KMS-11 (cell line): ENCODE measurements at regions not wholly inside any gene's neighbourhood (a gene's known extent, or its start where the extent isn't known, plus 50 kb on each side); places are given as distances from the start of the nearest gene placed in this dataset.

Experiments
- H2AFZ ChIP-seq: fragments of 200-600 bp; sonication (generic); 2 replicates; pipeline ENCODE4 v1.6.1; 2016; ENCODE audit warnings: antibody characterized with exemption, mixed run types, low read depth
- H3K27ac ChIP-seq: fragments of 200-600 bp; sonication (generic); 2 replicates; pipeline ENCODE4 v1.6.1; 2016; ENCODE audit warnings: mild to moderate bottlenecking, mixed run types
- H3K27me3 ChIP-seq: fragments of 200-600 bp; sonication (generic); 2 replicates; pipeline ENCODE4 v1.6.1; 2017; ENCODE audit warnings: mild to moderate bottlenecking, low read depth, mixed run types, moderate library complexity; ENCODE audit not compliant: insufficient read depth
- H3K36me3 ChIP-seq: fragments of 200-600 bp; sonication (generic); 2 replicates; pipeline ENCODE4 v1.6.1; 2017; ENCODE audit warnings: mild to moderate bottlenecking, mixed run types; ENCODE audit not compliant: insufficient read depth
- H3K4me1 ChIP-seq: fragments of 200-600 bp; sonication (generic); 2 replicates; pipeline ENCODE4 v1.6.1; 2016; ENCODE audit warnings: mild to moderate bottlenecking, low read depth, mixed run types; ENCODE audit not compliant: poor library complexity, severe bottlenecking
- H3K4me2 ChIP-seq: fragments of 200-600 bp; sonication (generic); 2 replicates; pipeline ENCODE4 v1.7.0; 2016; ENCODE audit warnings: mild to moderate bottlenecking, mixed run types
- H3K4me3 ChIP-seq: fragments of 200-600 bp; sonication (generic); IDR thresholded peaks from 2 replicates; pipeline ENCODE4 v1.6.1; 2017; ENCODE audit warnings: low read depth, low read length, mixed read lengths; ENCODE audit not compliant: insufficient read depth
- H3K79me2 ChIP-seq: fragments of 200-600 bp; sonication (generic); 2 replicates; pipeline ENCODE4 v1.6.1; 2016; ENCODE audit warnings: low read depth, mixed run types; ENCODE audit not compliant: insufficient read depth
- H3K9ac ChIP-seq: fragments of 200-600 bp; sonication (generic); 2 replicates; pipeline ENCODE4 v1.6.1; 2016; ENCODE audit warnings: mild to moderate bottlenecking, mixed run types
- H4K20me1 ChIP-seq: fragments of 200-600 bp; sonication (generic); 2 replicates; pipeline ENCODE4 v1.6.1; 2016; ENCODE audit warnings: mild to moderate bottlenecking, mixed run types; ENCODE audit not compliant: insufficient read depth
- TF ChIP-seq, protein P1 (sequence below): fragments of 200-600 bp; sonication (generic); conservative IDR thresholded peaks from 2 replicates; pipeline ENCODE4 v1.6.1; 2017; ENCODE audit warnings: low read depth, mild to moderate bottlenecking, antibody characterized with exemption, low read length, moderate library complexity, mixed read lengths

DNA sequence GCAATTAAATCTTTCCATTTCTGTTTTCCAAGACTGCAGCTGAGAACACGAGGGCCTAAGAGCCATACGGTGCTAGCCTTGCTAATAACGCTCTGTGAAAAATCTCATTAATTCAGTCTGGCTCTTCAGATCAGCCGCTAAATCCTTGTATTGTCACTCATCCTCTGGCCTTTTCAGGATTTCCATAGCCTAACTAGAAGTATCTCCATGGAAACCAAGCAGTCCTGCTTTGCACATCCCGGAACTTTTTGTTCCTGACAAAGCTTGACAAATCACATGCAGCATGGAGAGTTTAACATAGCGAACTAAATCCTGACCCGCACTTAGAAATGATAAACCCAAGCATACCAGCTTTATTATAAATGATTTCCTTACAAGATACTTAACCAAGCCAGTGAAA lies 383.7 kb downstream of the CD83 start:
- Histone ChIP-seq H3K9ac (no peak overlapping the region), H4K20me1 (no peaks in the 10 kb centered on the region), H3K4me3 (no peak overlapping the region)

DNA sequence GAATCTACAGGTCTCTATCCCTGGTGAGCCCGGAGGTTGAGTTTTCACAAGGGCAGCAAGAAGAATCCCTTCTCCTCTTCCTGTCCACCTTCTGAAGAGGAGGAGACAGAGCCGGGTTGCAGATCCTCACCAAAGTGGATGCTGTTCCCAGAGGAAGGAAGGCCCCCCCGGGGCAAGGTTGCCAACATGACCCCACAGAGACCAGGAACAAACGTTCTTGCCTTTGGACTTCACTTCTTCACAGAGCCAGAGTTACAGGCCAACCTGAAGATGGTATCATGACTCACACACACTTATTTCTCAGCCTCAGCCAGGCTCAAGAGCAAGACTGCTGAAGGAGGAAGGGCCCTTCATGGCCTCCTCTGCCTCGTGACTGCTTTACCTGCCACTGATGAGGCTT lies 384.3 kb downstream of the CD83 start:
- H3K27ac ChIP-seq, result no peak overlapping the region
- H2AFZ ChIP-seq, result no peak overlapping the region
- no peaks in the 10 kb centered on the region for H3K79me2 ChIP-seq
- H3K27me3 ChIP-seq, result no peaks in the 10 kb centered on the region
- no peaks in the 10 kb centered on the region for H4K20me1 ChIP-seq
- H3K36me3 ChIP-seq, result no peaks in the 10 kb centered on the region
- H3K4me2 ChIP-seq, result no peak overlapping the region
- no peak overlapping the region for H3K9ac ChIP-seq
- no peaks in the 10 kb centered on the region for H3K4me1 ChIP-seq
- TF ChIP-seq, protein P1, sequence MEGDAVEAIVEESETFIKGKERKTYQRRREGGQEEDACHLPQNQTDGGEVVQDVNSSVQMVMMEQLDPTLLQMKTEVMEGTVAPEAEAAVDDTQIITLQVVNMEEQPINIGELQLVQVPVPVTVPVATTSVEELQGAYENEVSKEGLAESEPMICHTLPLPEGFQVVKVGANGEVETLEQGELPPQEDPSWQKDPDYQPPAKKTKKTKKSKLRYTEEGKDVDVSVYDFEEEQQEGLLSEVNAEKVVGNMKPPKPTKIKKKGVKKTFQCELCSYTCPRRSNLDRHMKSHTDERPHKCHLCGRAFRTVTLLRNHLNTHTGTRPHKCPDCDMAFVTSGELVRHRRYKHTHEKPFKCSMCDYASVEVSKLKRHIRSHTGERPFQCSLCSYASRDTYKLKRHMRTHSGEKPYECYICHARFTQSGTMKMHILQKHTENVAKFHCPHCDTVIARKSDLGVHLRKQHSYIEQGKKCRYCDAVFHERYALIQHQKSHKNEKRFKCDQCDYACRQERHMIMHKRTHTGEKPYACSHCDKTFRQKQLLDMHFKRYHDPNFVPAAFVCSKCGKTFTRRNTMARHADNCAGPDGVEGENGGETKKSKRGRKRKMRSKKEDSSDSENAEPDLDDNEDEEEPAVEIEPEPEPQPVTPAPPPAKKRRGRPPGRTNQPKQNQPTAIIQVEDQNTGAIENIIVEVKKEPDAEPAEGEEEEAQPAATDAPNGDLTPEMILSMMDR, result no peak
- no peak overlapping the region for H3K4me3 ChIP-seq

More for the DNA sequence above, 383.7 kb downstream of the CD83 start:
- Histone ChIP-seq H3K4me1 (no peaks in the 10 kb centered on the region), H3K27ac (no peak overlapping the region), H3K27me3 (no peaks in the 10 kb centered on the region), H3K36me3 (no peaks in the 10 kb centered on the region), H2AFZ (no peak overlapping the region), H3K79me2 (no peaks in the 10 kb centered on the region), H3K4me2 (no peak overlapping the region)
- TF ChIP-seq, protein P1, result no peak

DNA sequence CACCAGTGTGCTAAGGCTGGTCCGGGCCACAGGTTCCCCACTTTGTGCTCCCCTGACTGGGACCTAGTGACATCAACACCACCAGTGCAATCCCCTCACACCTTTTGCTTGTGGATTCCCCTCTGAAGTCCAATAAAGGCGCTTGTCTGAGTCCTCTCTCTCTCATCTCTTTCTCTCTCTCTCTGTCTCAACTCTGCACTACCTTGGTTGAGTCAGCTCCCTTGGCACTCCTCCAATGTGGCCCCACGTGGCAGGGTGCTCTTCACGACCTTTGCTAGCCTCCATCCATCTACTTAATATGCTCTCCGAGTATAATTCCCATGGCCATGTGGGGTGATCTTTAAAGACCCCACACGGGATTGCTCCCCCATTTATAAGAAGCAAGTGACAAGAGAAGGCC lies 385.0 kb downstream of the CD83 start:
- TF ChIP-seq, protein P1, result no peak

DNA sequence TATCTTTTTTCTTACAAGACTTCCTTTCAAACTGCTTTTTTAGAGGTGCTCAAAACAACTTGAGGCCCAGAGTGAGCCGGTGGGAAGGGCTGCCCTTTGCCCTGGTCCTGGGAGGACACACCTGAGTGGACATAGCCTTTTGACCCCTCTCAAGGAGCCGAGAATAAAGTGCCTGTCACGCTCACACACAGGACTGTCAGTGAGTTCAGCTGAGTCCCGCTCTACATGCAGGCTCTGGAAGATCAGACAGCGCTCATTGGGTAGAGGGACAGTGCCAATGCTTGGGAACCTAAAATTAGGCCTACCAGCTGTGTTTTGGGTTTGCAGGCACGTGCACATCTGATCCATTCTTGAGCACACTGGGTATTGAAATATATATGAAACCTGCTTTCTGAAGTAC lies 387.8 kb downstream of the CD83 start:
- Histone ChIP-seq H3K36me3 (no peaks in the 10 kb centered on the region), H3K27me3 (no peaks in the 10 kb centered on the region), H4K20me1 (no peaks in the 10 kb centered on the region), H3K4me2 (no peak overlapping the region), H3K4me3 (no peak overlapping the region), H3K9ac (no peak overlapping the region), H3K4me1 (no peaks in the 10 kb centered on the region), H3K79me2 (no peaks in the 10 kb centered on the region), H2AFZ (no peak overlapping the region), H3K27ac (no peak overlapping the region)
- TF ChIP-seq, protein P1, result no peak

More for the DNA sequence above, 385.0 kb downstream of the CD83 start:
- H4K20me1 ChIP-seq, result no peaks in the 10 kb centered on the region
- H3K36me3 ChIP-seq, result no peaks in the 10 kb centered on the region
- H2AFZ ChIP-seq, result no peak overlapping the region
- no peaks in the 10 kb centered on the region for H3K79me2 ChIP-seq
- no peak overlapping the region for H3K4me2 ChIP-seq
- H3K9ac ChIP-seq, result no peak overlapping the region
- H3K4me3 ChIP-seq, result no peak overlapping the region
- no peaks in the 10 kb centered on the region for H3K27me3 ChIP-seq
- H3K27ac ChIP-seq, result no peak overlapping the region
- H3K4me1 ChIP-seq, result no peaks in the 10 kb centered on the region
